AG10803 (cell line): ENCODE measurements at regions not wholly inside any gene's neighbourhood (a gene's known extent, or its start where the extent isn't known, plus 50 kb on each side); places are given as distances from the start of the nearest gene placed in this dataset.

Experiments
- DNase-seq: peaks from one replicate; pipeline ENCODE4 v3.0.0; 2010; ENCODE audit warnings: low read depth
- H3K4me3 ChIP-seq: 2 replicates; pipeline ENCODE4 v1.5.1; 2011; ENCODE audit warnings: mild to moderate bottlenecking, low read length, control low read depth
- TF ChIP-seq, protein P1 (sequence below): conservative IDR thresholded peaks from 2 replicates; pipeline ENCODE4 v1.5.1; 2011; ENCODE audit warnings: mild to moderate bottlenecking, low read length, control low read depth, inconsistent platforms

DNA sequence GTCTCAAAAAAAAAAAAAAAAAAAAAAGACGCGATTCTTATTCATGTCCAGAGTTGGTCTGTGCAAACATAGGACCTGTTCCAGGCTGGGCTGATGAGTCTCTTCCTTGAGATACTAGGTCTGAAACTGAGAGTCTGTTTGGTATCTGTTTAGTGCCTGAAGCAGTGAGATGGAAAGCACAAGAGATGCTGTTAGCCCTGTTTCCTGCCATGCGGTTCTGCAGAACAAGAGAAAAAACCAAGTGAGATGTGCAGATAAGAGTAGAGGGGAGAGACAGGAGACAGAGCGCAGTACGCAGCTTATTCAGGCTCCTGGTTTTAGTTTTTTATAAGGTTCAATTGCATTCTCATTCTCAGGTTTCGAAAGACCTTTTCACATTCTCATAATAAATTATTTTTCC is 85.8 kb upstream of the PRKCQ start:
- H3K4me3 ChIP-seq, result no peak overlapping the region
- DNase-seq, result no peak
- TF ChIP-seq, protein P1, sequence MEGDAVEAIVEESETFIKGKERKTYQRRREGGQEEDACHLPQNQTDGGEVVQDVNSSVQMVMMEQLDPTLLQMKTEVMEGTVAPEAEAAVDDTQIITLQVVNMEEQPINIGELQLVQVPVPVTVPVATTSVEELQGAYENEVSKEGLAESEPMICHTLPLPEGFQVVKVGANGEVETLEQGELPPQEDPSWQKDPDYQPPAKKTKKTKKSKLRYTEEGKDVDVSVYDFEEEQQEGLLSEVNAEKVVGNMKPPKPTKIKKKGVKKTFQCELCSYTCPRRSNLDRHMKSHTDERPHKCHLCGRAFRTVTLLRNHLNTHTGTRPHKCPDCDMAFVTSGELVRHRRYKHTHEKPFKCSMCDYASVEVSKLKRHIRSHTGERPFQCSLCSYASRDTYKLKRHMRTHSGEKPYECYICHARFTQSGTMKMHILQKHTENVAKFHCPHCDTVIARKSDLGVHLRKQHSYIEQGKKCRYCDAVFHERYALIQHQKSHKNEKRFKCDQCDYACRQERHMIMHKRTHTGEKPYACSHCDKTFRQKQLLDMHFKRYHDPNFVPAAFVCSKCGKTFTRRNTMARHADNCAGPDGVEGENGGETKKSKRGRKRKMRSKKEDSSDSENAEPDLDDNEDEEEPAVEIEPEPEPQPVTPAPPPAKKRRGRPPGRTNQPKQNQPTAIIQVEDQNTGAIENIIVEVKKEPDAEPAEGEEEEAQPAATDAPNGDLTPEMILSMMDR, result no peak

DNA sequence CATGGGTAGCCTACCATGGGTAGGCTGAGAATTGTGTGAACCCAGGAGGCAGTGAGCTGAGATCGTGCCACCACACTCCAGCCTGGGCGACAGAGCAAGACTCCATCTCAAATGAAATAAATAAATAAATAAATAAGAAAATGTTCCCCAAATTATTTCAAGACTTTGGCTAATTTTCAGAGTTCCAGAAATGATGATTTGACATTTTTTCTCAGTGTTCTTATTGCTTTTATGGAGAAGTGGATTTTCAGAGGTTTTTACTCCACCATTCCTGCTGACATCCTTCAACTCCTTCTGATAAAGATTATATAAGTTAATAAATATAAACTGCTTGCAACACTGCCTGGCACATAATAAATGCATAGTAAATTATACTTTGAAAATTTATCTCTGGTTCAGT is 80.4 kb upstream of the PRKCQ start:
- no peak for DNase-seq
- TF ChIP-seq, protein P1, result no peak
- no peak overlapping the region for H3K4me3 ChIP-seq

DNA sequence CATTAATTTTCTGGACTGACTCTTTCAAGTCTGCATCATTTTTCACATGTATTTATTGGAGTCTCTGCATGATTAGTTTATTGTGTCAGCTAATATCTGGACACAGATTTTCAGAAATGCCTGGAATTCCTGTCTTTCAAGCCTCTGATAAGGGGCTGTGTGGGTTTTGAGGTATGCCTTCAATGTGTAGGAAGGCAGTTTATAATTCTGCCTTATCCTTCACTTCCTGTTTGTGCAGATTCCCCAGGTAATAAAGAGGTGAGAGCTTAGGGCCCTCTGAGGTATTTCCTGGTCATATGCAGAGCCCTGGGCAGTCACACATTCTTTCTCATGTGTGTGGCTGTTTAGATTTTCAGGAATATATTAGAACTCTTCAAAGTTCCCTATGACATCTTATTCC is 79.4 kb upstream of the PRKCQ start:
- H3K4me3 ChIP-seq, result no peak overlapping the region
- TF ChIP-seq, protein P1, result no peak
- DNase-seq, result no peak

DNA sequence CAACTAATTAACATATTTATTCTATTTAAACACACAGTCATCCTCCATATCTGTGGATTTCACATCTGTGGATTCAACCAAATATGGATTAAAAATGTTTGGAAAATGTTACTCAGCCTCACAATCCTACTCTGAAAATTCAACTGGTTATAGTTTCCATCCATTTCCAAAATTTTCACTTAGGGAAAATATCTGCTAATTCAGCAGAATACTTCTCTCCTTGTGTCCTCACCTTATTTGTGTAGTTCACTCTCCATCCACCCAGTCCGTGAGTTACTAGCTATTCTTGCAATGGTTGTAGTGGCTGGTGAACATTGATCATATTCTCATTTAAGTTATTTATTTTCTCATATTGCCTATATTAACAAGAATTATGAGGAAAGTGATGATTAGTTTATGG is 77.6 kb upstream of the PRKCQ start:
- no peak for DNase-seq
- no peak overlapping the region for H3K4me3 ChIP-seq
- TF ChIP-seq, protein P1, result no peak

DNA sequence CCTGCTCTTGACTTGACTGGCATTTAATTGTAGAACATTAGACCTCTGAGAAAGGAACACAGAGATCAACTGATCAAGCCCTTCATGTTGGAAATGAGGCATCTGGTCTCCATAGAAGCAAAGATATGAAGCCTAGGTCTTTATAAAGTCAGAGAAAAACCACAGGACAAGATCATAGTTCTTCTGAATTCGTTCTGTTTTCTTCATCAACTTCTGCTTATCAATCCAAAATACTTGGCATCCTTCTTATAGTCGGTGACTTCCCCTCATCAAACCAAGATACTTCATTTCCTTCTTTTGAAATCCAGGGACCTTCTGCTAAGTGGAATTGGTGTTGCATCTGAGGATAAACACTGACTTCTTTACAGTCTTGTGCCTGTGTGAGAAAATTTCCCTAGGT is 77.1 kb upstream of the PRKCQ start:
- DNase-seq, result no peak
- TF ChIP-seq, protein P1, result no peak
- H3K4me3 ChIP-seq, result no peak overlapping the region

DNA sequence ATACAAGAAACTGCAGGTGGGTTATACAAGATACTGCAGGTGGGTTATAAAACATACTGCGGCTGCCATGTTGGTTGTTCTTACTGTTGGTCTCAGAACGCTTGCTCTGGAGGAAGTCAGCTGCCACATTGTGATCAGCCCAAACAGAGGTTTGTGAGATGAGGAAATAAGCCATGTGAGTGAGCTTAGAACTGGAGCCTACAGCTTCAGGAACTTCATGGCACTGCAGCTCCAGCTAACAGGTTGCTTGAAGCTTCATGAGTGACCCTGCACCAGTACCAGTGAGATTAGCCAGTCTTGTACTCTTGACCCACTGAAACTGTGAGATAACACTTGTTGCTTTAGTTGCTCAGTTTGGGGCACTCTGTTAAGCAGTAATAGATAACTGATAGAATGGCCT is 74.5 kb upstream of the PRKCQ start:
- DNase-seq, result no peak
- H3K4me3 ChIP-seq, result no peak overlapping the region
- TF ChIP-seq, protein P1, result no peak

DNA sequence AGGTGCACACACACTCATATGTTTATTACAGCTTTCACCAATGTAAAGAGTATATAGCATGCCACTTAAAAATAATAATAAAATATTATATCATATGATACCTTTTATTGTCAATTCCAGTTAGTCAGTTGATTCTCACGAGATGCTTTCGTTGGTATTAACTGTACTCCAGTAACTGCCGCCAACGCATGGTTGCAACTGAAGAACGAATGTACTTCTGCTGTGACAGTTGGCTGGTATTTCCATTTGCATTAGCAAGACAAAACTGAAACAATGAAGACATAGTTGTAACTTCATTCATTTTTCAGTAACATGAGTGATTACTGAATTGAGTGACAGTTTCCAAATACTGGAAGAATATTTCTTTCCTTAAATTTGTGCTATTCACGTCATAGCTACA is 70.5 kb upstream of the PRKCQ start:
- H3K4me3 ChIP-seq, result no peak overlapping the region
- TF ChIP-seq, protein P1, result no peak
- no peak for DNase-seq
